IgD-negative memory B cell (primary cell): ENCODE measurements at regions not wholly inside any gene's neighbourhood (a gene's known extent, or its start where the extent isn't known, plus 50 kb on each side); places are given as distances from the start of the nearest gene placed in this dataset.
A peak's percentile ranks its signal among the peaks of the same experiment; 100 is the strongest.
"Not testable (repeated sequence)": the region's sequence is repeated elsewhere in the genome, so short reads cannot be mapped to it uniquely, and the experiment has no call there.

ENCODE experiments used
- H3K27ac Mint-ChIP-seq, 3 donors: one replicate each; pipeline ENCODE4 v1.8.0; 2020 to 2022; ENCODE audit warnings: mild to moderate bottlenecking in 3 of 3, mixed read lengths in 3 of 3, moderate library complexity in 1 of 3
- H3K27me3 Mint-ChIP-seq: one replicate; pipeline ENCODE4 v1.8.0; 2021; ENCODE audit warnings: mixed read lengths
- H3K36me3 Mint-ChIP-seq: one replicate; pipeline ENCODE4 v1.8.0; 2020; ENCODE audit warnings: mild to moderate bottlenecking, mixed read lengths
- H3K4me1 Mint-ChIP-seq, 3 donors: one replicate each; pipeline ENCODE4 v1.8.0; 2020 to 2022; ENCODE audit warnings: mixed read lengths in 3 of 3, mild to moderate bottlenecking in 1 of 3
- H3K4me3 Mint-ChIP-seq, 4 donors: one replicate each; pipeline ENCODE4 v1.8.0; 2020 to 2022; ENCODE audit warnings: mild to moderate bottlenecking in 4 of 4, mixed read lengths in 4 of 4, moderate library complexity in 3 of 4
- H3K9me3 Mint-ChIP-seq, 3 donors: one replicate each; pipeline ENCODE4 v1.8.0; 2020 to 2021; ENCODE audit warnings: mixed read lengths in 3 of 3, mild to moderate bottlenecking in 1 of 3

GRCh38 chr13:80551650-80552497 is 210.9 kb upstream of the SPRY2 start:
- Mint-ChIP-seq H3K36me3 (no peaks in the 10 kb centered on the region), H3K4me3 (no peak overlapping the region), H3K9me3 (peaks cover 0 to 2% (median 0%) of the 10 kb centered on the region in 3 donors), H3K4me1 (peaks cover 0 to 5% (median 4%) of the 10 kb centered on the region in 3 donors), H3K27me3 (no peaks in the 10 kb centered on the region), H3K27ac (peak overlapping the region in 1 of 3 donors; percentile 32)

GRCh38 chr13:80550971-80551441 is 210.1 kb upstream of the SPRY2 start:
- Mint-ChIP-seq H3K27me3 (no peaks in the 10 kb centered on the region), H3K27ac (no peak overlapping the region), H3K9me3 (peaks cover 0 to 2% (median 0%) of the 10 kb centered on the region in 3 donors), H3K36me3 (no peaks in the 10 kb centered on the region), H3K4me3 (no peak overlapping the region), H3K4me1 (peaks cover 0 to 5% (median 4%) of the 10 kb centered on the region in 3 donors)

DNA sequence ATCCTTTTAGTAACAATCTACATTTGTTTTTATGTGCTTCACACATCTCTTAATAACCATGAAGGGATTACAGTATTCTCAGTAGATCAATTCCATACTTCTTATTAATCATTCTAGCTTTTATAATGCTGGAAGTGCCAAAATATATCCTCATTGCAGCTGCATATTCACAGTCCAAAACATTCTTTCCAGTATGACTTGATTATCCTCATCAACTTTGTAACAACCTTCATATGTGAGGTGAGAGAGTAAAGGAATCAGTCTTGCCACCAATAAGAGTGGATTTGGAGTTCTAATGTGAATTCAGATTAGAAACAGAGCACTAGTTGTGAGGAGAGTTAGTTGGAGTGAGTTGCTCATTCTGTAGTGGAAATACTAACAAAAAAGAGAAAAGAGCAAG is 208.0 kb upstream of the SPRY2 start:
- Mint-ChIP-seq H3K27ac (no peak overlapping the region), H3K36me3 (no peaks in the 10 kb centered on the region), H3K9me3 (peaks cover 0 to 6% (median 0%) of the 10 kb centered on the region in 3 donors)

DNA sequence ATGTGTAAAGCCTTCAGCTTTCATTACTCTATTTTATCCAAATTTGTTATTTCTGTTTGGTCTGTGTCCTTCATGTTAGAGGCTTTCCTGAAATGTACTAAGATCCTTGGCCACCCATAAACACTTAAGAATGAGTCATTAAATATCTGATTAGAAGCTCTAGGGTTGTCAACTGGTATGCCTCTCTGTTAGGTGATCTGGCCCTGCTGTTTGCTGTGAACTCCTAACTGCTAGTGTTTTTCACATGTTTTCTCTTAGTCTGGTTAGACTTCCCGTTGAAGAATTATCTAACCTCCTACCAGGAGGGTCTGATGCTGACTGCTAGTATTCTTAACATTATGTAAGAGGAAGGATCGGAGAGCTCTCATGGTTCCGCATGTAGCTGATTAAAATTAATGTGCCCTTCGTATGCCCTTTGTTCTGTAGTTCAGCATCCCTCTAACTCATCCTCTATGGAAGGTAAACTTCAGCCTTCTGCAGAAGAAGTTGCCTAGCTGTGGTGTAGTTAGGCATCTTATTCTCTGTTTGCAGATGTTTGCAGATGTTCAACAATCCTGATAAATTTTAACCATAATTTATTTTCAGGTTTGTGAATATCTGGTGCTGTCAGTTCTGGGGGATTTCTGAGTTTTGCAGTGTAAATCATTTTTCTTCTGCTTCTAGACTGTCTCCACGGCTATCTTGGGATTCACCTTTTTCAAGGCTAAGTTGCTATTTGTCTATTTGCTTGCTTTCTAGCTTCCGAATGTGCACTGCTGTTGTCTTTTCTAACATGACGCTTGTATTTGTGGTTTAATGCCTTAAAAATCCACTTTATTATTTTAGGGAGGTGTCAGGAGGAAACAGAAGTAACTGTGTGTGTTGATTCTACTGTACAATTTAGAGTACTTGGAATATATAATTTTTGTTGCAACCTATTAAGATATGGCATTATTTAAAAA is 207.2 kb upstream of the SPRY2 start:
- Mint-ChIP-seq H3K9me3 (peaks cover 0 to 6% (median 0%) of the 10 kb centered on the region in 3 donors), H3K4me1 (peaks cover 0 to 5% (median 4%) of the 10 kb centered on the region in 3 donors), H3K36me3 (no peaks in the 10 kb centered on the region), H3K27ac (no peak overlapping the region), H3K27me3 (no peaks in the 10 kb centered on the region), H3K4me3 (no peak overlapping the region)

More for the DNA sequence above, 208.0 kb upstream of the SPRY2 start:
- no peaks in the 10 kb centered on the region for H3K27me3 Mint-ChIP-seq
- no peak overlapping the region for H3K4me3 Mint-ChIP-seq
- H3K4me1 Mint-ChIP-seq, result peaks cover 0 to 5% (median 4%) of the 10 kb centered on the region in 3 donors

GRCh38 chr13:80547341-80547740 is 206.4 kb upstream of the SPRY2 start:
- Mint-ChIP-seq H3K27me3 (no peaks in the 10 kb centered on the region), H3K4me1 (peaks cover 0 to 5% (median 4%) of the 10 kb centered on the region in 3 donors), H3K4me3 (no peak overlapping the region), H3K9me3 (peaks cover 0 to 6% (median 0%) of the 10 kb centered on the region in 3 donors), H3K36me3 (no peaks in the 10 kb centered on the region), H3K27ac (no peak overlapping the region)

DNA sequence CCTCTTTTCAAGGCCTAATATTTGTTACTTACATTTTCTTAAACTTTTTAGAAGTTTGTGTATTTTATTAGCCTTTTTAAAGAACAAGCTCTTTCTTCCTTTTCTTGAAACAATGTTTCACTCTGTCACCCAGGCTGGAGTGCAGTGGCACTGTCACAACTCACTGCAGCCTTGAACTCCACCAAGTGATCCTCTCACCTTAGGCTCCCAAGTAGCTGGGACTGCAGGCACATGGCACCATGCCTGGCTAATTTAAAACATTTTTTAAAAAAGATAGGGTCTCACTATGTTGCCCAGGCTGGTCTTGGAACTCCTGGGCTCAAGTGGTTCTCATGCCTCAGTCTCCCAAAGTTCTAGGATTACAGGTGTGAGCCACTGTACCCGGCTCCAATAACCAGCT is 192.2 kb upstream of the SPRY2 start:
- peak overlapping the region in 1 of 4 donors; percentile 35 for H3K4me3 Mint-ChIP-seq
- no peaks in the 10 kb centered on the region for H3K36me3 Mint-ChIP-seq
- H3K27ac Mint-ChIP-seq, result no peak overlapping the region
- peaks cover 2 to 29% (median 7%) of the 10 kb centered on the region in 3 donors for H3K9me3 Mint-ChIP-seq
- no peaks in the 10 kb centered on the region for H3K27me3 Mint-ChIP-seq
- peaks cover 0 to 1% (median 0%) of the 10 kb centered on the region in 3 donors for H3K4me1 Mint-ChIP-seq

DNA sequence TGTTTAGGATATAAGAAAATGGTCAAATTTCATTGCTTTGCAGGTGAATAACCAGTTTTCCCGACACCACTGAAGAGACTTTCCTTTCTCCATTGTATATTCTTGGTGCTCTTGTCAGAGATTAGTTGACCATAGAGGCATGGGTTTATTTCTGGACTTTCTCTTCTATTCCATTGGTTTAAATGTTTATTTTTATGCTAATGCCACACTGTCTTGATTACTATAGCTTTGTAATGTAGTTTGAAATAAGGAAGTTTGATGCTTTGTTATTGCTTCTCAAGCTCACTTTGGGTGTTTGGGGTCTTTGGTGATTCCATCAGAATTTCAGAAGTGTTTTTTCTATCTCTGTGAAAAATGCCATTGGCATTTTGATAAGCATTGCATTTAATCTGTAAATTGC is 190.0 kb upstream of the SPRY2 start:
- H3K4me3 Mint-ChIP-seq, result no peak overlapping the region
- H3K27ac Mint-ChIP-seq, result no peak overlapping the region
- H3K36me3 Mint-ChIP-seq, result no peaks in the 10 kb centered on the region
- peaks cover 0 to 1% (median 0%) of the 10 kb centered on the region in 3 donors for H3K4me1 Mint-ChIP-seq
- H3K9me3 Mint-ChIP-seq, result peaks cover 2 to 27% (median 4%) of the 10 kb centered on the region in 3 donors
- H3K27me3 Mint-ChIP-seq, result no peaks in the 10 kb centered on the region

DNA sequence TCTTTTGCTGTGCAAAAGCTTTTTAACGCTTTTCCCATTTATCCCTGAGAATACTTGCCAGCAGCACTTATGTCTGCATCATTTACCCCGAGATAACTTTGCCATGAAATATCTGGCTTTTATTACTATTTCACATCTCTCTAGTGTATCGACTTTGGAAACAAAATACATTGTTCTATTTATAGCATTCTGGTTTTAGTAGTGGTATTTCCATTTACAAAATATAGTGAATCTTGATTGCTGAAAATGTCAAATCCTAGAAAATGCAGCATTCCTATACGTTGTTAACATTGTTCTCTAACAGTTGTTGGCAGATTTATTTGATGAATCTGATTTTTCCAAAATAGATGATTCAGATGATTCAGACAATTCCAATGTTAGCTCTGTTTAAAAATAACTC is 189.3 kb upstream of the SPRY2 start:
- Mint-ChIP-seq H3K36me3 (no peaks in the 10 kb centered on the region), H3K27ac (peak overlapping the region in 1 of 3 donors; percentile 74), H3K9me3 (peaks cover 2 to 26% (median 4%) of the 10 kb centered on the region in 3 donors), H3K27me3 (no peaks in the 10 kb centered on the region), H3K4me1 (peaks cover 0 to 1% (median 0%) of the 10 kb centered on the region in 3 donors), H3K4me3 (no peak overlapping the region)

GRCh38 chr13:80529734-80530133 is 188.8 kb upstream of the SPRY2 start:
- H3K27ac Mint-ChIP-seq, result no peak overlapping the region
- no peak overlapping the region for H3K4me3 Mint-ChIP-seq
- no peaks in the 10 kb centered on the region for H3K36me3 Mint-ChIP-seq
- peaks cover 0 to 1% (median 0%) of the 10 kb centered on the region in 3 donors for H3K4me1 Mint-ChIP-seq
- H3K9me3 Mint-ChIP-seq, result peaks cover 2 to 26% (median 4%) of the 10 kb centered on the region in 3 donors
- H3K27me3 Mint-ChIP-seq, result no peaks in the 10 kb centered on the region

DNA sequence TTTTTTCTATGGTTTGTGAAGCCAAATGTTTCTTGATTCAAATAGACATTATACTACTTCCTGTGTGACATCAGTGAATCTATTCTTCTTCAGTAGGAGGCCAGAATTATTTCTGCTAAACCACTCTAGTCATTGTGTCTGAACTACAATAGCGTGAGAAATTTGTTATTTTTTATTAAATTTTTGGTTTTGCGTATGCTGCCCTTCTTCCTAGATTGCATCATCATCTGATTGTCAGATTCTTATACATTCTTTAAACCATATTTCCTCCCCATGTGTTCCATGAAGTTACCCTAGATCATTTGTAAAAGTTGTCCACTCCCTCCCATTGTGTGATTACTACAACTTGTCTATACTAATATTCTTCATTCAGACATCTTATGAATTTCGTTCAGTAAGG is 187.8 kb upstream of the SPRY2 start:
- H3K4me1 Mint-ChIP-seq, result peaks cover 0 to 1% (median 0%) of the 10 kb centered on the region in 3 donors

GRCh38 chr13:80527400-80527799 is 186.5 kb upstream of the SPRY2 start:
- peaks cover 0 to 1% (median 0%) of the 10 kb centered on the region in 3 donors for H3K4me1 Mint-ChIP-seq
- H3K9me3 Mint-ChIP-seq, result peaks cover 2 to 31% (median 2%) of the 10 kb centered on the region in 3 donors
- no peaks in the 10 kb centered on the region for H3K27me3 Mint-ChIP-seq
- no peak overlapping the region for H3K27ac Mint-ChIP-seq
- H3K36me3 Mint-ChIP-seq, result no peaks in the 10 kb centered on the region
- H3K4me3 Mint-ChIP-seq, result no peak overlapping the region

More for the DNA sequence above, 187.8 kb upstream of the SPRY2 start:
- no peak overlapping the region for H3K27ac Mint-ChIP-seq
- peaks cover 2 to 31% (median 4%) of the 10 kb centered on the region in 3 donors for H3K9me3 Mint-ChIP-seq
- no peaks in the 10 kb centered on the region for H3K36me3 Mint-ChIP-seq
- no peak overlapping the region for H3K4me3 Mint-ChIP-seq
- no peaks in the 10 kb centered on the region for H3K27me3 Mint-ChIP-seq

GRCh38 chr13:80524447-80525215 is 183.7 kb upstream of the SPRY2 start:
- H3K27ac Mint-ChIP-seq, result no peak overlapping the region
- H3K4me1 Mint-ChIP-seq, result peaks cover 0 to 1% (median 0%) of the 10 kb centered on the region in 3 donors
- no peaks in the 10 kb centered on the region for H3K36me3 Mint-ChIP-seq
- H3K27me3 Mint-ChIP-seq, result no peaks in the 10 kb centered on the region
- H3K9me3 Mint-ChIP-seq, result peaks cover 0 to 13% (median 3%) of the 10 kb centered on the region in 3 donors
- no peak overlapping the region for H3K4me3 Mint-ChIP-seq

DNA sequence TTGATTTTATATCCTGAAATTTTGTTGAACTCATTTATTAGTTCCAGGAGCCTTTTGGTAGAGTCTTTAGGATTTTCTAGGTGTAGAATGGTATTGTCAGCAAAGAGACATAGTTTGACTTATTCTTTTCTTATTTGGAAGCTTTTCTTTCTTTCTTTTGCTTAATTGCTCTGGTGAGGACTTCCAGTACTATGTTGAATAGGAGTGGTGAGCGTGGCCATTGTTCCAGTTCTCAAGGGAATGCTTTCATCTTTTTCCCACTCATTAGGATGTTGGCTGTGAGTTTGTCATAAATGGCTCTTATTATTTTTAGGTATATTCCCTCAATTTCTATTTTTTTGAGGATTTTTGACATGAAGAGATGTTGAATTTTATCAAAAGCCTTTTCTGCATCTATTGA is 182.2 kb upstream of the SPRY2 start:
- H3K36me3 Mint-ChIP-seq, result no peaks in the 10 kb centered on the region
- H3K4me1 Mint-ChIP-seq, result no peaks in the 10 kb centered on the region
- H3K9me3 Mint-ChIP-seq, result peaks cover 0 to 9% (median 3%) of the 10 kb centered on the region in 3 donors

GRCh38 chr13:80522463-80522862 is 181.5 kb upstream of the SPRY2 start:
- not testable (repeated sequence) for H3K4me1 Mint-ChIP-seq, H3K27ac Mint-ChIP-seq, H3K27me3 Mint-ChIP-seq, H3K9me3 Mint-ChIP-seq, H3K4me3 Mint-ChIP-seq, H3K36me3 Mint-ChIP-seq

More for the DNA sequence above, 182.2 kb upstream of the SPRY2 start:
- no peak overlapping the region for H3K27ac Mint-ChIP-seq
- H3K27me3 Mint-ChIP-seq, result no peaks in the 10 kb centered on the region
- H3K4me3 Mint-ChIP-seq, result no peak overlapping the region
